SK-N-MC (cell line): ENCODE measurements at regions not wholly inside any gene's neighbourhood (a gene's known extent, or its start where the extent isn't known, plus 50 kb on each side); places are given as distances from the start of the nearest gene placed in this dataset.

Experiments
- DNase-seq: peaks from one replicate; pipeline ENCODE4 v3.0.0-alpha.2; 2011; ENCODE audit warnings: low read depth, low spot score
- H3K27ac ChIP-seq: fragments of 200-600 bp; sonication (generic); 2 replicates; pipeline ENCODE4 v1.5.1; 2016; ENCODE audit warnings: mixed run types
- H3K36me3 ChIP-seq: fragments of 200-600 bp; sonication (generic); 2 replicates; pipeline ENCODE4 v1.6.1; 2017; ENCODE audit warnings: antibody characterized with exemption, low read length, mixed read lengths; ENCODE audit not compliant: insufficient read depth
- H3K4me3 ChIP-seq: fragments of 200-600 bp; sonication (generic); 2 replicates; pipeline ENCODE4 v1.5.1; 2016
- H3K9ac ChIP-seq: fragments of 200-600 bp; sonication (generic); 2 replicates; pipeline ENCODE4 v1.8.0; 2017; ENCODE audit warnings: mixed run types, mixed read lengths; ENCODE audit not compliant: insufficient read length
- H3K9me3 ChIP-seq: fragments of 200-600 bp; sonication (generic); 2 replicates; pipeline ENCODE4 v1.6.1; 2017; ENCODE audit warnings: low read depth, mild to moderate bottlenecking, antibody characterized with exemption, low read length, moderate library complexity, mixed read lengths
- EZH2 ChIP-seq: fragments of 200-600 bp; sonication (generic); IDR thresholded peaks from one replicate; pipeline ENCODE4 v1.6.1; 2017; ENCODE audit warnings: antibody characterized with exemption
- FOXP2 ChIP-seq: optimal IDR thresholded peaks from 2 replicates; pipeline ENCODE3; 2011; ENCODE audit warnings: mild to moderate bottlenecking, moderate library complexity; ENCODE audit not compliant: insufficient read depth; ENCODE audit errors: extremely low read length, control extremely low read depth
- POLR2AphosphoS5 ChIP-seq: IDR thresholded peaks from 2 replicates; pipeline ENCODE4 v1.6.1; 2012; ENCODE audit warnings: mild to moderate bottlenecking, low read depth, low read length, borderline replicate concordance

DNA sequence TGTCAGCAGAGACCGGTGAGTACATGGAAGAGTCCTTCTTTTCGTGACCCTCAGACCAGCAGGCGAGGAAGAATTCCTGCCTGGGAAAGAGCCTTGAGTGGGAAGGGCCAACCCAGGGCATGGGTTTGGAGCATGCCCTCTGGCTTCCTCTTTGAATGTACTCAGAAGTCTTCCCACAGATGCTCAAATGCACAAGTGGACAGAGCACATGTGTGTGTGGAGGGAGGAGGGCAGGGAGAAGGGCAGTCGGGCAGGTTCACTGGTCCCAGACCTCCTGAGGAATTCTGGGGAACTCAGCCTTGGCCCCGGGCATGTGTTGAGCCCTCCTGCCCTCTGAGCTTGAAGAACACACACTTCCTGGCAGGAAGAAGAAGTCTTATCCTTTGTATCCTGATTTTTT, 63.2 kb upstream of the HELT start:
- TF ChIP-seq POLR2AphosphoS5, result no peak
- no peak for TF ChIP-seq FOXP2
- no peak for TF ChIP-seq EZH2
- DNase-seq, result no peak
- H3K9me3 ChIP-seq, result no peaks in the 10 kb centered on the region
- no peak overlapping the region for H3K4me3 ChIP-seq
- H3K9ac ChIP-seq, result no peak overlapping the region
- H3K27ac ChIP-seq, result no peak overlapping the region
- no peaks in the 10 kb centered on the region for H3K36me3 ChIP-seq

DNA sequence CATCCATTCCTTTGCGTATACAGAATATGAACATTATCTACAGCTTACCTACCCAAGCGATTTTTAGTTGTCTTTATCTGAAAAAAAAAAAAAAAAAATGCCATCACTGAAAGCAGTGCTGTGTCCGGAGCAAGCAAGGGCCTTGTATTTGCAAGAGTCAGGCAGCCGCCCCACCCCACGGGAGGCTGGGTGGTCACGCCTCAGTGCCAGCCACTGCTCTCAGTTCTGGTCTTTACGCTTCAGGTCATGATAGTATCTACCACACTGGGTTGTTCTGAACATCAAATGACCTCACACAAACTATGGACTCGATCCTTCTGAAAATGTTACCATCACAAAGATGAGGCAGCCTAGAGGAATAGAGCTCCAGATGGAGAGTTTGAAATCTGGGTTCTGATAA, 62.7 kb upstream of the HELT start:
- no peak for DNase-seq
- Histone ChIP-seq H3K9ac (no peak overlapping the region), H3K36me3 (no peaks in the 10 kb centered on the region), H3K4me3 (no peak overlapping the region), H3K9me3 (no peaks in the 10 kb centered on the region), H3K27ac (no peak overlapping the region)
- TF ChIP-seq EZH2, result no peak
- TF ChIP-seq FOXP2, result no peak
- TF ChIP-seq POLR2AphosphoS5, result no peak

DNA sequence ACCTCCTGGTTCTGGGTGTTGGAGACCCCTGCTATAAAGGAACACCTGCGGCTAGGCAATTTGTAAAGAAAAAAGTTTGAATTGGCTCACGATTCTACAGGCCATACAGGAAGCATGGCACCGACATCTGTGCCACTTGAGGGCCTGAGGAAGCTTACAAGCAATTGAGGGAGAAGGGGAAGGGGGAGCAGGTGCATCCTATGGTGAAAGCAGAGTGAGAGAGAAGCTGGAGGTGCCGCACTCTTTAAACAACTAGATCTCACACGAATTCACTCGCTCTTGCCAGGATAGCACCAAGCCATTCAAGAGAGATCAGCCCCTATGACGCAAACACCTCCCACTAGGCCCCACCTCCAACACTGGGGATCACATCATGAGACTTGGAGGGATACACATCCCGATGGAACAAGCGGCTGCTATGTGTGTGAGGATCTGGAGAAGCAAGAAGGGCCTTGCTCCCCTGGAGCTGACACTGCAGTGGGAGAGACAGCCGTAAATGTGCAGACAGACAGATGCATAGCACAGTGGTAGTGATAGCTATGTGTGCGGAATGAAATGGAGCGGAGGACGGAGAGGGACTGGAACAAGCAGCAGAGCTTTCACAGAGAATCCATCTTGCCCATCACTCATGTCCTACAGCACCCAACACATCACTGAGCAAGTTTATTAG, 60.7 kb upstream of the HELT start:
- H3K27ac ChIP-seq, result no peak overlapping the region
- no peaks in the 10 kb centered on the region for H3K36me3 ChIP-seq
- H3K9ac ChIP-seq, result no peak overlapping the region
- no peak overlapping the region for H3K4me3 ChIP-seq
- DNase-seq, result no peak
- H3K9me3 ChIP-seq, result no peaks in the 10 kb centered on the region
- TF ChIP-seq POLR2AphosphoS5, result no peak
- TF ChIP-seq EZH2, result no peak
- no peak for TF ChIP-seq FOXP2

DNA sequence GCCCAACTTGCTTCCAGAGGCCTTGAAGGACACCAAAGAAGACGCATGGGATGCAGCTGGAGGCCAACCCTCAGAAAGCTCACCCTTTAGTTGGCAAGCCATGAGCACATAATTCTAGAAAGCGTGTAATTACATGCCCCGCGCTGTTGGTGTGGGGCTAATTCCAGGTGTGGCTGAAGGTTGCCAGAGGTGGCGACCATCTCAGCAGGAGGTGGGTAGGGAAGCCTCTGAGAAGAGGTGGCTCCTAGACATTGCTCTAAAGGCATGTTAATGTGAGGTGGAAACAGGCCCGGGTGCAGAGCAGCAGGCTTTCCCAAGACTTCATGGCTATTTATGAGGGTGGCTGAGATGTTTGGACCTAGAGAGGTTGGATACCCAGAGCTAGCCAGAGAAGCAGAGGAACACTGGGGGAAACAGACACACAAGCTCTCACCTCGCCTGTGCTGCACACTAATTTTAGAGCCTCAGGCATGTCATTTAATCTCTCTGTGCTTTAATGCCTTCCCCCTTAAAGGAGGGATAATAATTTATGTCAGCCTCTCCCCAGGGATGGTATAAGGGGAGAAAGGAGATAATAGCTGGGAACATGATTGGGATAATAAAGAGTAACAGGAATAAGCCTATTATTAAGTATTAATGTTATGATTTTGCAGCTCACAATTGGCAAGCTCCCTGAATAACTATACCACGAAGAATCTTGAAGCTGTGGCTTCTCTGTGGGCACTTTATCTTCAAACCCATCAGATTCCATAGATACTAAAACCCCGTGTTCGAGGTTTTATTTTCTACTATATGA, 60.0 kb upstream of the HELT start:
- Histone ChIP-seq H3K36me3 (no peaks in the 10 kb centered on the region), H3K4me3 (no peak overlapping the region), H3K9me3 (no peaks in the 10 kb centered on the region), H3K9ac (no peak overlapping the region), H3K27ac (no peak overlapping the region)
- TF ChIP-seq POLR2AphosphoS5 (no peak; the same call in 1 of the 2 replicates), EZH2 (no peak)
- DNase-seq, result peak; percentile 30

DNA sequence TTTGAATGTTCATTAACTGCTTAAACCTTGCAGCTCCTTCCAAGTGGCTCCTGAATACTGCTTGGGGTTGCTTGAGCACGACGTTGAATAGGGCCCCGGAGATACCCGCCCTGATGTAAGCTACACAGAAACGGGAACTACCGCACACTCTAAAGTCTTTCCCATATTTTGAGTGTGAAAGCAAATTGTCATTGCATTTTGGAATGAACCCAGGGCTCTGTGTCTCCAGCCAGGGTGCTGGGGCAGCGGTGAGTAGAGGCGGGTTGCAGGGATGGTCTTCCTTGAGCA, 59.4 kb upstream of the HELT start:
- Histone ChIP-seq H3K9ac (no peak overlapping the region), H3K36me3 (no peaks in the 10 kb centered on the region), H3K4me3 (no peak overlapping the region), H3K9me3 (no peaks in the 10 kb centered on the region), H3K27ac (no peak overlapping the region)
- no peak for DNase-seq
- no peak for TF ChIP-seq POLR2AphosphoS5
- TF ChIP-seq EZH2, result no peak
- no peak for TF ChIP-seq FOXP2

DNA sequence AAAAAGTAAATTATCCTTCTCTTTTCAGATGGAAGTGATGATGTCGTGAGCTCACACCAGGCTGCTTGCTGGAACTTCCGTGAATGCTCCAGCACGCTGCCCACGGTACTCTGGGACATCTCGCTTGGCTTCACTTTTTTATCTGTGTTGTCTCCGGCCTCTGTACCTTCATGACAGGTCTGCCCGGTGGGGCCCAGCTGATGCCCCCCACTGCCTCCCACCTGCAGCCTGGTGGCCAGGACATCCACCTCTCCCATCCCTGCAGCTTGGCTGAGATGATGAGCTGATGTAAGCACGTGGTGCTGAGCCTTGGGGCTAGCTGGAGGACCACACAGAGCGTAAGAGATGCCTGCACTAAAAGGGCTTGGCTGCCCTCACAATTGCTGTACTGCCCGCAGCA, 59.0 kb upstream of the HELT start:
- TF ChIP-seq EZH2 (no peak), FOXP2 (no peak), POLR2AphosphoS5 (no peak)

GRCh38 chr4:184959786-184960185, 58.5 kb upstream of the HELT start:
- Histone ChIP-seq H3K36me3 (no peaks in the 10 kb centered on the region), H3K4me3 (no peak overlapping the region), H3K9me3 (no peaks in the 10 kb centered on the region), H3K27ac (no peak overlapping the region), H3K9ac (no peak overlapping the region)
- TF ChIP-seq EZH2 (no peak), POLR2AphosphoS5 (no peak), FOXP2 (no peak)
- DNase-seq, result no peak

More for the DNA sequence above, 59.0 kb upstream of the HELT start:
- Histone ChIP-seq H3K36me3 (no peaks in the 10 kb centered on the region), H3K4me3 (no peak overlapping the region), H3K9me3 (no peaks in the 10 kb centered on the region), H3K27ac (no peak overlapping the region), H3K9ac (no peak overlapping the region)
- DNase-seq, result no peak

DNA sequence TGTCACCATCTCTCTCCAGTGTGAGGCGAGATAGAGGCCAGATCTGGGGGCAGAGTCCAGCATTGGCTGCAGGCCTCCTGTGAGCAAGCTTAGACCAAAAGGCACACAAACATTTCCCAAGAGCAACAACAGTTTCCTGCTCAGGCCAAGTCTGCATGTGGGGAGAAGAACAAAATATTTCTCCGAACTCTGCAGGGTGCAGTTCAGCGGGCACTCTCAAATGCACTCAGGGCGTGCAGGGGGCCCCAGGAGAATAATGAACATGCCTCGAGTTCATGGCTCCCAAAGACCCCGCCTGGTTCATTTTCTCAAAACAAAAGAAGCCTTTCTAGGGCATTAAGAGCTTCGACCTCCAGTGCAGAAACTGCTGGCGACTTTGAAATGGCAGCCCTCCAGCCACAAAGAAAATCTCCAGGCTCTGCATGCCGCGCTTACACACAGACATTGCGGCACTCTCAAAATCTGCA, 57.8 kb upstream of the HELT start:
- no peak for DNase-seq
- no peak overlapping the region for H3K4me3 ChIP-seq
- no peak overlapping the region for H3K27ac ChIP-seq
- H3K36me3 ChIP-seq, result no peaks in the 10 kb centered on the region
- no peak overlapping the region for H3K9ac ChIP-seq
- no peaks in the 10 kb centered on the region for H3K9me3 ChIP-seq
- no peak for TF ChIP-seq EZH2
- TF ChIP-seq POLR2AphosphoS5, result no peak
- TF ChIP-seq FOXP2, result no peak

DNA sequence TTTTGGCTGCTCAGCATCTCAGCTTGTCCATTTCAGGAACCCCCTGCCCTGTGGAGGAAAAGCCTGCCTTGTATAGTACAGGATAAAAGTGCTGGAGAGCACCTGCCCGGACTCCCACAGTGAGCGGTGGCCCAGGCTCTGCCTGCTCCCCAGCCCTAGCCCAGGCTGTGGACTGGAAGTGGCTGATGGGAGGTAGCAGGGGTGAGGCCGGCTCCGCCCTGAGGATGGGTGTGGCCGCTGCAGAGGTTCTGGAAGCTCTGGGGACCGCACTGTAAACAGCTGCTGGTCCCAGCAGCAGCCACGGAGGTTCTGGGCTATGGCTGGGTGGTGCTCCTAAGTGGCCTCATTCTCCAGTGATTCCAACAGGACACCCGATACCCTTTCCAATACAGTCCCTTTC, 56.6 kb upstream of the HELT start:
- Histone ChIP-seq H3K27ac (no peak overlapping the region), H3K9ac (no peak overlapping the region), H3K9me3 (no peaks in the 10 kb centered on the region), H3K36me3 (no peaks in the 10 kb centered on the region), H3K4me3 (no peak overlapping the region)
- TF ChIP-seq FOXP2, result no peak
- no peak for TF ChIP-seq POLR2AphosphoS5
- TF ChIP-seq EZH2, result no peak
- no peak for DNase-seq
